GM12878 (cell line): ENCODE measurements at regions not wholly inside any gene's neighbourhood (a gene's known extent, or its start where the extent isn't known, plus 50 kb on each side); places are given as distances from the start of the nearest gene placed in this dataset.

Experiments used
- ATAC-seq: fragments of 200-7000 bp; cut with Tn5 transposase; 3 replicates; pipeline ENCODE4 v1.9.1; 2020; ENCODE audit warnings: mild to moderate bottlenecking, moderate library complexity
- BruUV-seq: library from RNA; stranded (reverse); fragments of 400-500 nt; replicated peaks from 2 replicates; lab custom pipeline; 2021; lab: Mats Ljungman, UMichigan
- CTCF ChIA-PET: fragments of 300-600 bp; sonication (Branson Sonifier 250); formaldehyde crosslinking; extraction: SDS; loops from one replicate; lab custom pipeline; 2021; ENCODE audit warnings: inconsistent platforms; lab: Yijun Ruan, JAX
- POLR2A ChIA-PET: fragments of 350-600 bp; formaldehyde crosslinking; extraction: SDS; loops from one replicate; lab custom pipeline; 2021; ENCODE audit warnings: inconsistent platforms; lab: Charles Lee
- RAD21 ChIA-PET: fragments of 300-600 bp; sonication (Branson Sonifier 250); formaldehyde crosslinking; loops from one replicate; lab custom pipeline; 2023; ENCODE audit warnings: antibody characterized with exemption; ENCODE audit not compliant: unreplicated experiment; lab: Charles Lee
- SMC1A ChIA-PET: fragments of 300-600 bp; sonication (Branson Sonifier 250); formaldehyde crosslinking; loops from one replicate; lab custom pipeline; 2023; ENCODE audit not compliant: unreplicated experiment, uncharacterized antibody; lab: Charles Lee
- DNase-seq: peaks from one replicate; pipeline ENCODE4 v3.0.0-alpha.2; 2011; ENCODE audit warnings: low read depth, low spot score
- FAIRE-seq: peaks from 3 replicates; lab custom pipeline; 2011; peaks lifted over from hg19 to GRCh38; lab: Jason Lieb, UNC
- H2AFZ ChIP-seq: 2 replicates; pipeline ENCODE4 v1.6.0; 2011; ENCODE audit warnings: low read depth, low read length, control low read depth; ENCODE audit not compliant: control insufficient read depth
- H3K27ac ChIP-seq: 2 replicates; pipeline ENCODE4 v1.5.1; 2011; ENCODE audit warnings: control low read depth; ENCODE audit not compliant: control insufficient read depth, insufficient read depth
- H3K27me3 ChIP-seq, 2 experiments: replicated peaks in 1 of 2; 2 replicates each; pipeline versions ENCODE4 v1.6.0 to v1.6.1; 2011; ENCODE audit warnings: low read length in 1 of 2; ENCODE audit not compliant: control insufficient read depth in 2 of 2, insufficient read depth in 2 of 2
- H3K36me3 ChIP-seq, 2 experiments: 2 replicates each; pipeline ENCODE4 v1.5.1; 2011; ENCODE audit warnings: low read length in 1 of 2; ENCODE audit not compliant: control insufficient read depth in 2 of 2, insufficient read depth in 2 of 2
- H3K4me1 ChIP-seq: 2 replicates; pipeline ENCODE4 v1.6.1; 2011; ENCODE audit warnings: mild to moderate bottlenecking, low read length, moderate library complexity, mixed read lengths; ENCODE audit not compliant: control insufficient read depth, insufficient read depth
- H3K4me2 ChIP-seq: 2 replicates; pipeline ENCODE4 v1.6.0; 2011; ENCODE audit warnings: control low read depth; ENCODE audit not compliant: control insufficient read depth, insufficient read depth
- H3K4me3 ChIP-seq: fragments of 200-600 bp; sonication (generic); 2 replicates; pipeline ENCODE4 v1.5.1; 2016
- H3K79me2 ChIP-seq: 2 replicates; pipeline ENCODE4 v1.6.0; 2011; ENCODE audit warnings: low read length; ENCODE audit not compliant: control insufficient read depth, insufficient read depth
- H3K9ac ChIP-seq: 2 replicates; pipeline ENCODE4 v1.8.0; 2011; ENCODE audit warnings: low read length, control low read depth, mixed read lengths; ENCODE audit not compliant: control insufficient read depth, insufficient read depth
- H3K9me3 ChIP-seq: replicated peaks from 3 replicates; pipeline ENCODE4 v1.5.1; 2011; ENCODE audit warnings: mild to moderate bottlenecking, low read length; ENCODE audit not compliant: control insufficient read depth, insufficient read depth
- H4K20me1 ChIP-seq: 2 replicates; pipeline ENCODE4 v1.6.0; 2011; ENCODE audit not compliant: control insufficient read depth, insufficient read depth
- ATF3 ChIP-seq: IDR thresholded peaks from 2 replicates; pipeline ENCODE4 v1.6.1; 2011; ENCODE audit warnings: low read depth, mild to moderate bottlenecking, low read length, moderate library complexity, borderline replicate concordance; ENCODE audit errors: extremely low read depth
- HCFC1 ChIP-seq: fragments of 150-350 bp; IDR thresholded peaks from 2 replicates; pipeline ENCODE4 v1.6.1; 2014; ENCODE audit warnings: low read length
- HDAC6 ChIP-seq: fragments of 200-600 bp; sonication (generic); IDR thresholded peaks from one replicate; pipeline ENCODE4 v1.8.0; 2017; ENCODE audit warnings: antibody characterized with exemption; ENCODE audit not compliant: unreplicated experiment
- NBN ChIP-seq: fragments of 450-650 bp; IDR thresholded peaks from 2 replicates; pipeline ENCODE4 v1.6.1; 2016
- NFIC ChIP-seq: IDR thresholded peaks from 2 replicates; pipeline ENCODE4 v1.6.1; 2012; ENCODE audit warnings: low read depth, mild to moderate bottlenecking, inconsistent platforms, low read length, moderate library complexity
- NR2C2 ChIP-seq: IDR thresholded peaks from 2 replicates; pipeline ENCODE4 v1.6.1; 2011; ENCODE audit warnings: borderline replicate concordance, low read depth; ENCODE audit not compliant: control insufficient read depth, insufficient read length
- RBBP5 ChIP-seq: fragments of 200-600 bp; sonication (generic); conservative IDR thresholded peaks from 2 replicates; pipeline ENCODE4 v1.6.1; 2016
- RUNX3 ChIP-seq: IDR thresholded peaks from 2 replicates; pipeline ENCODE4 v1.6.1; 2012; ENCODE audit warnings: low read length, inconsistent platforms
- STAT1 ChIP-seq: fragments of 450-650 bp; conservative IDR thresholded peaks from 2 replicates; pipeline ENCODE4 v1.6.1; 2014; ENCODE audit warnings: antibody characterized with exemption, mild to moderate bottlenecking
- WRNIP1 ChIP-seq: IDR thresholded peaks from 2 replicates; pipeline ENCODE4 v1.6.1; 2011; ENCODE audit warnings: low read depth, low read length, improper control_type of control experiment, borderline replicate concordance
- YY1 ChIP-seq: IDR thresholded peaks from 2 replicates; pipeline ENCODE4 v1.6.1; 2011; ENCODE audit warnings: low read depth, mild to moderate bottlenecking, low read length
- ZBED1 ChIP-seq: IDR thresholded peaks from 2 replicates; pipeline ENCODE4 v1.6.1; 2016; ENCODE audit warnings: borderline replicate concordance
- WGBS: methylation state at CpG from one replicate; pipeline ENCODE4 v1.1.6; 2016; ENCODE audit warnings: low lambda C conversion rate; ENCODE audit not compliant: insufficient replicate concordance, insufficient coverage; ENCODE audit errors: missing lambda C conversion rate; 5-methylcytosine and 5-hydroxymethylcytosine counted together
- in situ Hi-C: fragments of 300-500 bp; cut with MboI; formaldehyde crosslinking; loops from 9 replicates; pipeline ENCODE4 v1.14.3; 2018; ENCODE audit warnings: mixed read lengths
- intact Hi-C: fragments of 100-400 bp; cut with micrococcal nuclease; formaldehyde crosslinking; loops from one replicate; pipeline ENCODE4 v1.14.2; 2022; ENCODE audit not compliant: unreplicated experiment
- TF ChIP-seq, protein P1 (sequence below): IDR thresholded peaks from 2 replicates; pipeline ENCODE4 v1.6.1; 2011; ENCODE audit warnings: borderline replicate concordance, low read depth, mild to moderate bottlenecking, moderate library complexity, mixed read lengths, low read length; ENCODE audit not compliant: insufficient read depth; ENCODE audit errors: extremely low read length
- TF ChIP-seq, protein P2 (sequence below): fragments of 450-650 bp; IDR thresholded peaks from 2 replicates; pipeline ENCODE4 v1.6.1; 2017; ENCODE audit warnings: low read depth, mild to moderate bottlenecking, moderate library complexity

DNA sequence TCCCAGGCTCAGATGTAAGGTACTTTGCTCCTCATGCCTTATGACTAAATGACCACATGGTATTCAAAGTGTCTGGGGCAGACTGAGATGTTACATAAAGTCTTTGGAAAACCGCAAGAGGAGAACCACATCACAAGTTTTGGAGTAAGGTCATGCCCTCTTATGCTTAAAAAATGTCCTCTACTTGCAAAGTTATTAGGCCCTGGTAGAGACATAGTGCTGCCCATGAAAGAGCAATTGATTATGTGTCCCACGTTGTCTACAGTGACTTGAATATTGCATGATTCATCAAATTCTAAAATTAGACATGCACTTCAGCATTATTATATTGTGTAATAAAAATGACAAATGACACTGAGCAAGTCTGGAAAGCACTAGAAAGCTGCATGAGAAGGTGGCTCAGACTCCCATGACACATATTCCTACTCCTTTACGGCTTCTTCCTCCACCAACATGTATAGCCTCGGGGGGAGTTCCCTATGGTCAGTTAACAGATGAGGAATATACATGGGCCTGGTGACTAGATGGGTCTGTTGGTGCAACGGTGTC, 602.6 kb upstream of the VRK2 start:
- Histone ChIP-seq H4K20me1 (no peaks in the 10 kb centered on the region), H3K27me3 (no peaks in the 10 kb centered on the region), H3K4me1 (no peaks in the 10 kb centered on the region), H2AFZ (no peak overlapping the region), H3K4me3 (no peak overlapping the region), H3K9ac (no peak overlapping the region), H3K27ac (no peak overlapping the region), H3K4me2 (no peak overlapping the region), H3K36me3 (no peaks in the 10 kb centered on the region), H3K9me3 (no peaks in the 10 kb centered on the region), H3K79me2 (no peaks in the 10 kb centered on the region)
- BruUV-seq = no TSS peak
- no peak; the same call in 2 of the 3 replicates for ATAC-seq
- intact Hi-C loops = no loop called here
- 20% methylated on average over 5 of the region's 5 CpGs for WGBS
- ChIA-PET RAD21 (no interaction called here), CTCF (no interaction called here), POLR2A (no interaction called here), SMC1A (no interaction called here)
- in situ Hi-C loops = no loop called here
- no peak for DNase-seq
- no peak for FAIRE-seq
- TF ChIP-seq RBBP5 (no peak), WRNIP1 (no peak), NBN (no peak), ATF3 (no peak), RUNX3 (no peak), STAT1 (no peak), YY1 (no peak), ZBED1 (no peak), NFIC (no peak), NR2C2 (no peak), HCFC1 (no peak), HDAC6 (no peak)
- TF ChIP-seq, protein P1, sequence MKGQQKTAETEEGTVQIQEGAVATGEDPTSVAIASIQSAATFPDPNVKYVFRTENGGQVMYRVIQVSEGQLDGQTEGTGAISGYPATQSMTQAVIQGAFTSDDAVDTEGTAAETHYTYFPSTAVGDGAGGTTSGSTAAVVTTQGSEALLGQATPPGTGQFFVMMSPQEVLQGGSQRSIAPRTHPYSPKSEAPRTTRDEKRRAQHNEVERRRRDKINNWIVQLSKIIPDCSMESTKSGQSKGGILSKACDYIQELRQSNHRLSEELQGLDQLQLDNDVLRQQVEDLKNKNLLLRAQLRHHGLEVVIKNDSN = no peak
- TF ChIP-seq, protein P2, sequence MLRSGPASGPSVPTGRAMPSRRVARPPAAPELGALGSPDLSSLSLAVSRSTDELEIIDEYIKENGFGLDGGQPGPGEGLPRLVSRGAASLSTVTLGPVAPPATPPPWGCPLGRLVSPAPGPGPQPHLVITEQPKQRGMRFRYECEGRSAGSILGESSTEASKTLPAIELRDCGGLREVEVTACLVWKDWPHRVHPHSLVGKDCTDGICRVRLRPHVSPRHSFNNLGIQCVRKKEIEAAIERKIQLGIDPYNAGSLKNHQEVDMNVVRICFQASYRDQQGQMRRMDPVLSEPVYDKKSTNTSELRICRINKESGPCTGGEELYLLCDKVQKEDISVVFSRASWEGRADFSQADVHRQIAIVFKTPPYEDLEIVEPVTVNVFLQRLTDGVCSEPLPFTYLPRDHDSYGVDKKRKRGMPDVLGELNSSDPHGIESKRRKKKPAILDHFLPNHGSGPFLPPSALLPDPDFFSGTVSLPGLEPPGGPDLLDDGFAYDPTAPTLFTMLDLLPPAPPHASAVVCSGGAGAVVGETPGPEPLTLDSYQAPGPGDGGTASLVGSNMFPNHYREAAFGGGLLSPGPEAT = no peak
